Right atrium auricular region (tissue), 2 donors: ENCODE measurements at regions not wholly inside any gene's neighbourhood (a gene's known extent, or its start where the extent isn't known, plus 50 kb on each side); places are given as distances from the start of the nearest gene placed in this dataset.

Source experiments
- DNase-seq: peaks from one replicate; pipeline ENCODE4 v3.0.0-alpha.2; 2019; ENCODE audit warnings: low spot score
- H3K27ac ChIP-seq, 2 donors: fragments of 200-600 bp; sonication (generic); 1 replicate in 1 of 2; 2 replicates in 1 of 2; pipeline ENCODE4 v1.5.1; 2016 to 2019
- H3K27me3 ChIP-seq, 2 donors: fragments of 200-600 bp; sonication (generic); one replicate each; pipeline versions ENCODE4 v1.5.1 to v1.6.0; 2017 to 2019
- H3K36me3 ChIP-seq: fragments of 200-600 bp; sonication (generic); one replicate; pipeline ENCODE4 v1.5.1; 2016
- H3K4me1 ChIP-seq, 2 donors: fragments of 200-600 bp; sonication (generic); one replicate each; pipeline versions ENCODE4 v1.5.1 to v1.6.0; 2017 to 2019
- H3K4me3 ChIP-seq, 2 donors: fragments of 200-600 bp; sonication (generic); 1 replicate in 1 of 2; 2 replicates in 1 of 2; pipeline ENCODE4 v1.5.1; 2017 to 2019; ENCODE audit warnings: mild to moderate bottlenecking in 1 of 2, moderate library complexity in 1 of 2
- H3K9me3 ChIP-seq, 2 donors: fragments of 200-600 bp; sonication (generic); one replicate each; pipeline ENCODE4 v1.5.1; 2019
- TF ChIP-seq, protein P1 (sequence below), 2 donors: fragments of 200-600 bp; sonication (generic); IDR thresholded peaks; one replicate each; pipeline ENCODE4 v1.5.1; 2019; ENCODE audit warnings: antibody characterized with exemption in 2 of 2

- no peak for DNase-seq
- Histone ChIP-seq H3K4me3 (no peak overlapping the region), H3K4me1 (peaks cover 0 to 17% of the 10 kb centered on the region in 2 donors), H3K27me3 (no peaks in the 10 kb centered on the region), H3K27ac (no peak overlapping the region), H3K36me3 (no peaks in the 10 kb centered on the region), H3K9me3 (no peaks in the 10 kb centered on the region)
- TF ChIP-seq, protein P1, sequence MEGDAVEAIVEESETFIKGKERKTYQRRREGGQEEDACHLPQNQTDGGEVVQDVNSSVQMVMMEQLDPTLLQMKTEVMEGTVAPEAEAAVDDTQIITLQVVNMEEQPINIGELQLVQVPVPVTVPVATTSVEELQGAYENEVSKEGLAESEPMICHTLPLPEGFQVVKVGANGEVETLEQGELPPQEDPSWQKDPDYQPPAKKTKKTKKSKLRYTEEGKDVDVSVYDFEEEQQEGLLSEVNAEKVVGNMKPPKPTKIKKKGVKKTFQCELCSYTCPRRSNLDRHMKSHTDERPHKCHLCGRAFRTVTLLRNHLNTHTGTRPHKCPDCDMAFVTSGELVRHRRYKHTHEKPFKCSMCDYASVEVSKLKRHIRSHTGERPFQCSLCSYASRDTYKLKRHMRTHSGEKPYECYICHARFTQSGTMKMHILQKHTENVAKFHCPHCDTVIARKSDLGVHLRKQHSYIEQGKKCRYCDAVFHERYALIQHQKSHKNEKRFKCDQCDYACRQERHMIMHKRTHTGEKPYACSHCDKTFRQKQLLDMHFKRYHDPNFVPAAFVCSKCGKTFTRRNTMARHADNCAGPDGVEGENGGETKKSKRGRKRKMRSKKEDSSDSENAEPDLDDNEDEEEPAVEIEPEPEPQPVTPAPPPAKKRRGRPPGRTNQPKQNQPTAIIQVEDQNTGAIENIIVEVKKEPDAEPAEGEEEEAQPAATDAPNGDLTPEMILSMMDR (IDR thresholded peaks at IDR 0.05): no peak
These were observed 96.2 kb upstream of the DUSP5 start for GRCh38 chr10:110401401-110402076.

- Histone ChIP-seq H3K27me3 (no peaks in the 10 kb centered on the region), H3K27ac (no peak overlapping the region), H3K36me3 (no peaks in the 10 kb centered on the region), H3K4me3 (no peak overlapping the region), H3K9me3 (no peaks in the 10 kb centered on the region), H3K4me1 (peaks cover 0 to 17% of the 10 kb centered on the region in 2 donors)
- no peak for DNase-seq
- TF ChIP-seq, protein P1 (IDR thresholded peaks at IDR 0.05): no peak
These were observed 95.7 kb upstream of the DUSP5 start for GRCh38 chr10:110402077-110402416.

GRCh38 chr10:110403593-110403992, 94.1 kb upstream of the DUSP5 start:
- Histone ChIP-seq H3K36me3 (no peaks in the 10 kb centered on the region), H3K4me1 (peaks cover 0 to 15% of the 10 kb centered on the region in 2 donors), H3K27ac (no peak overlapping the region), H3K9me3 (no peaks in the 10 kb centered on the region), H3K27me3 (no peaks in the 10 kb centered on the region), H3K4me3 (no peak overlapping the region)
- TF ChIP-seq, protein P1 (IDR thresholded peaks at IDR 0.05): no peak
- DNase-seq: no peak

DNA sequence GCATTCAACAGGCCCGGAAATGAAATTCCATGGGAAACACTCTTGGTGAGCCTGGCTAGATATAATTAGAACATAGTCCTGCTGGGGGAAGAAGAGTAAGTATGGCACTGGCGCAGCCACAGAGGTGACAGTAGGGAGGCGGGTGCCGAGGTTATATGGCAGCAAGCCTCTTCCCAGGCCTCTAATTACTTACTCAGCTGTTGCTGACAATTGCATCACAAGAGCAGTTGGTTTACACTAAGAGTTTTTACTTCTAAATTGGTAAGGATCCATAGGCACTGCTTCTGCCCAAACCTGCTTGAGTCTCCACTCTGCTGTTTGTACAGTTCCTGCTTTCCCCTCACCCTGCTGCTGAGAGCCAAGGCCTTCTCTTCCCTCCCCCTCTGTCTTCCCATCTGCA, 93.3 kb upstream of the DUSP5 start:
- H3K4me1 ChIP-seq: peaks cover 0 to 9% of the 10 kb centered on the region in 2 donors
- no peaks in the 10 kb centered on the region for H3K27me3 ChIP-seq
- H3K36me3 ChIP-seq: no peaks in the 10 kb centered on the region
- no peak for DNase-seq
- TF ChIP-seq, protein P1 (IDR thresholded peaks at IDR 0.05): no peak
- H3K27ac ChIP-seq: no peak overlapping the region
- H3K9me3 ChIP-seq: no peaks in the 10 kb centered on the region
- no peak overlapping the region for H3K4me3 ChIP-seq

DNA sequence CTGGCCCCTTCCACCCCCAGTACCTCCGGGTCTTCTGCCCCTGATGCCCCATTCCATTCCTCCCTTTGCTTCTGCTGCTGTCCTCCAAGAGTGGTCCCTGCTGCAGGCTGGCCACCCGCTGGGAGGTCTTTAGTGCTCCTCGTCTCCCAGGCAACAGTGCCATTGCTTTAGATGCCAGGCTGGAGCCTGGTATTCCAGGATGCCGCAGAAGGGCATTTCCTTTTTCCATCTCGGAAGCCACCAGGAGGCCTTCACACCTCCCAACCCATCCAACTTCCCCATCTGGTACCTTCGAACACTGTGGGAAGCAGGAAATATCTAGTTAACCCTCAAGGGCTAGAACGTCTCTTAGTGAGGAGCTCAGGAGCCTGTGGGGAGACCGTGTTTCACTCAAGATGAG, 92.9 kb upstream of the DUSP5 start:
- DNase-seq: no peak
- Histone ChIP-seq H3K36me3 (no peaks in the 10 kb centered on the region), H3K27me3 (no peaks in the 10 kb centered on the region), H3K9me3 (no peaks in the 10 kb centered on the region), H3K27ac (no peak overlapping the region), H3K4me3 (no peak overlapping the region), H3K4me1 (peaks cover 0 to 5% of the 10 kb centered on the region in 2 donors)
- TF ChIP-seq, protein P1 (IDR thresholded peaks at IDR 0.05): no peak

DNA sequence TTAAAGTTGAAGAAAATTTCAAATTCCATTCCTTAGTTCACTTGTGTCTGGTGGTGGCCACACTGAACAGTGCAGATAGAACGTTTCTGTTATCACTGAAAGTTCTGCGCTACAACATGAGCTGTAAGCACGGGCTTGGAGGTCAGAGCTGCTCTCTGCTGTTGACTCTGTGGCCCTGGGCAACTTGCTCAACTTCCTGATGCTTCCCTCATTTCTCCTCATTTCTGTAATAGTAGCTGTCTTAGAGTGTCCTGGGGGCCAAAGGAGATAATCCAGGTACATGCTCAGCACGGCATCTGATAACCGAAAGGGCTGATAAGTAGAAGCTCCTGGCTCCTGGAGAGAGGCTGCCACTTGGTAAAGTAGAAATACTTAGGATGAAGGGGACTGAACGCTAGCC, 92.3 kb upstream of the DUSP5 start:
- Histone ChIP-seq H3K36me3 (no peaks in the 10 kb centered on the region), H3K4me3 (no peak overlapping the region), H3K27me3 (no peaks in the 10 kb centered on the region), H3K27ac (no peak overlapping the region), H3K9me3 (no peaks in the 10 kb centered on the region), H3K4me1 (peaks cover 0 to 10% of the 10 kb centered on the region in 2 donors)
- DNase-seq: no peak
- TF ChIP-seq, protein P1 (IDR thresholded peaks at IDR 0.05): no peak
